HFF-Myc (cell line): ENCODE measurements at regions not wholly inside any gene's neighbourhood (a gene's known extent, or its start where the extent isn't known, plus 50 kb on each side); places are given as distances from the start of the nearest gene placed in this dataset.

Source experiments
- DNase-seq: peaks from one replicate; pipeline ENCODE4 v3.0.0-alpha.2; 2011; ENCODE audit warnings: low read depth; ENCODE audit errors: extremely low read depth
- H3K4me3 ChIP-seq: replicated peaks from 2 replicates; pipeline ENCODE4 v1.5.1; 2011; ENCODE audit warnings: low read depth, mild to moderate bottlenecking, control low read depth, low read length
- TF ChIP-seq, protein P1 (sequence below): IDR thresholded peaks from 2 replicates; pipeline ENCODE4 v1.5.1; 2012; ENCODE audit warnings: mild to moderate bottlenecking, low read depth, low read length, control low read depth; ENCODE audit errors: missing control alignments

DNA sequence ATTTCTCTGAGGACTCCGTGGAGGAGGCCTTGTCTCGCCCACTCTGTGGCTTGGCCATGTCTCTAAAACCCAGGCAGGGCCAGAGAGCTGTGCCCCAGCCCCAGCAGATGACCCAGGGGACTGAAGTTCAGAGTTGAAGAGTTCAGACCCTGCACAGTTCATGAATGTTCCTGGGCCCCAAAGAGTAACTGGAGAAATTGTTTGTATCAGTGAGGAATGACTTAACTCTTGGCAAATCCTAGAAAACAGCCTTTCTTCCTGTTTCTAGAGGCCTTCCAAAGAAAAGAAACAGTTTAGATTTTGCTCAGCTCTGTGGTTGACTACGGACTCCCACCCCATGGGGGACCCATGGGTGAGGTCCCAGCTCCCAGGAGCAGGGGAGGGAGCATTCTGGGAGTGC, 62.1 kb upstream of the EYA2 start:
- TF ChIP-seq, protein P1, sequence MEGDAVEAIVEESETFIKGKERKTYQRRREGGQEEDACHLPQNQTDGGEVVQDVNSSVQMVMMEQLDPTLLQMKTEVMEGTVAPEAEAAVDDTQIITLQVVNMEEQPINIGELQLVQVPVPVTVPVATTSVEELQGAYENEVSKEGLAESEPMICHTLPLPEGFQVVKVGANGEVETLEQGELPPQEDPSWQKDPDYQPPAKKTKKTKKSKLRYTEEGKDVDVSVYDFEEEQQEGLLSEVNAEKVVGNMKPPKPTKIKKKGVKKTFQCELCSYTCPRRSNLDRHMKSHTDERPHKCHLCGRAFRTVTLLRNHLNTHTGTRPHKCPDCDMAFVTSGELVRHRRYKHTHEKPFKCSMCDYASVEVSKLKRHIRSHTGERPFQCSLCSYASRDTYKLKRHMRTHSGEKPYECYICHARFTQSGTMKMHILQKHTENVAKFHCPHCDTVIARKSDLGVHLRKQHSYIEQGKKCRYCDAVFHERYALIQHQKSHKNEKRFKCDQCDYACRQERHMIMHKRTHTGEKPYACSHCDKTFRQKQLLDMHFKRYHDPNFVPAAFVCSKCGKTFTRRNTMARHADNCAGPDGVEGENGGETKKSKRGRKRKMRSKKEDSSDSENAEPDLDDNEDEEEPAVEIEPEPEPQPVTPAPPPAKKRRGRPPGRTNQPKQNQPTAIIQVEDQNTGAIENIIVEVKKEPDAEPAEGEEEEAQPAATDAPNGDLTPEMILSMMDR: no peak
- H3K4me3 ChIP-seq: no peak overlapping the region
- DNase-seq: no peak

GRCh38 chr20:46833360-46833759, 61.3 kb upstream of the EYA2 start:
- TF ChIP-seq, protein P1: no peak
- H3K4me3 ChIP-seq: no peak overlapping the region
- DNase-seq: no peak

DNA sequence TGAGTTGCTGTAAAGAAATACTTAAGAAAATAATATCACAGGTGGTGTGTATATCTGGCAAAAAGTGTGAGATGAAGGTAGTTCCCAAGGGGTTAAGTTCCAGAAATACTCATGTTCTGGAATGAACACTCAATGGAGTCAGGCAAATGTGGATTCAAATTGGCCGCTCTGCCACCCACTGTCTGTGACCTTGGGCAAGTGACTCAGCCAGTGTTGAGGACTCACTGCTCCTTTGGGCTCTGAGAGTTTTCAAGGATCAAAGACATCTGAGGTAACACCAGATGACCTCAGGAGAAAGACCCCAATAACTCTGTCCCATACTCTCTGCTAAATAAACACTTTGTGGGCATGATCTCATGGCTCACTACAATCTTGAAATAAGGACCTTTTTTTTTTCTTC, 59.2 kb upstream of the EYA2 start:
- DNase-seq: no peak
- no peak overlapping the region for H3K4me3 ChIP-seq
- TF ChIP-seq, protein P1: no peak

DNA sequence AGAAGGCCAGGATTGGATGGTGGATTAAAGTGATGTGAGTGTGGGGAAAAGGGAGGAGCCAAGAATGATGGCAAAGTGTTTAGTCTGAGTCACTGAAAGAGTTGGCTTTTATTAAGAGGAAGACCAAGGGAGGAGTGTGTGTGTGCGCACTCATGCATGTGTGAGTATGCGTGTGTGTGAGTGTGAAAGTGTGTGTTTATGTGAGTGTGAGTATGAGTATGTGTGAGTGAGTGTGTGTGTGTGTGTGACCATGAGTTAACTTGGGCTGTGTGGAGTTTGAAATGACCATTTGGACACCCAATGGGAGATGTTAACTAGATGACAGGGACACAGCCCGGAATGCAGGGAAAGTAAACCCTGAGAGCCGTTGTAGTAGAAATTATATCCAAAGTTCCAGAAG, 57.6 kb upstream of the EYA2 start:
- no peak for DNase-seq
- TF ChIP-seq, protein P1: no peak
- no peak overlapping the region for H3K4me3 ChIP-seq

GRCh38 chr20:46838011-46838410, 56.6 kb upstream of the EYA2 start:
- H3K4me3 ChIP-seq: no peak overlapping the region
- DNase-seq: no peak
- TF ChIP-seq, protein P1: no peak

- TF ChIP-seq, protein P1: no peak
- no peak overlapping the region for H3K4me3 ChIP-seq
- no peak for DNase-seq
These were observed 54.5 kb upstream of the EYA2 start for GRCh38 chr20:46840054-46840729.
